H9 (cell line): ENCODE measurements at regions not wholly inside any gene's neighbourhood (a gene's known extent, or its start where the extent isn't known, plus 50 kb on each side); places are given as distances from the start of the nearest gene placed in this dataset.
"Not testable (repeated sequence)": the region's sequence is repeated elsewhere in the genome, so short reads cannot be mapped to it uniquely, and the experiment has no call there.

Experiments used
- DNase-seq: peaks from one replicate; pipeline ENCODE4 v3.0.0-alpha.2; 2017
- H2AFZ ChIP-seq: one replicate; pipeline ENCODE4 v1.6.1; 2013; ENCODE audit warnings: mild to moderate bottlenecking, low read length, control low read depth, moderate library complexity
- H2AK5ac ChIP-seq: 2 replicates; pipeline ENCODE4 v1.6.1; 2013; ENCODE audit warnings: low read length, control low read depth, mixed read lengths; ENCODE audit not compliant: insufficient read length
- H2BK120ac ChIP-seq: one replicate; pipeline ENCODE4 v1.6.1; 2013; ENCODE audit warnings: low read depth, mild to moderate bottlenecking, low read length, control low read depth, inconsistent platforms; ENCODE audit not compliant: poor library complexity, severe bottlenecking
- H2BK12ac ChIP-seq: 2 replicates; pipeline ENCODE4 v1.6.1; 2013; ENCODE audit warnings: low read length, control low read depth, mixed read lengths, low read depth; ENCODE audit not compliant: insufficient read length
- H2BK15ac ChIP-seq: 2 replicates; pipeline ENCODE4 v1.6.1; 2013; ENCODE audit warnings: low read depth, low read length, control low read depth
- H2BK20ac ChIP-seq: one replicate; pipeline ENCODE4 v1.6.1; 2013; ENCODE audit warnings: low read depth, mild to moderate bottlenecking, low read length, control low read depth, inconsistent platforms; ENCODE audit not compliant: poor library complexity, severe bottlenecking
- H2BK5ac ChIP-seq: 2 replicates; pipeline ENCODE4 v1.6.1; 2013; ENCODE audit warnings: low read length, control low read depth, mixed read lengths; ENCODE audit not compliant: insufficient read length
- H3K14ac ChIP-seq: 2 replicates; pipeline ENCODE4 v1.6.1; 2013; ENCODE audit warnings: low read length, control low read depth; ENCODE audit not compliant: insufficient read depth
- H3K18ac ChIP-seq: 2 replicates; pipeline ENCODE4 v1.6.1; 2013; ENCODE audit warnings: low read depth, mild to moderate bottlenecking, mixed read lengths, low read length, control low read depth; ENCODE audit not compliant: insufficient read length
- H3K23ac ChIP-seq: 2 replicates; pipeline ENCODE4 v1.6.1; 2013; ENCODE audit warnings: low read length, control low read depth, mixed read lengths, low read depth; ENCODE audit not compliant: insufficient read length
- H3K23me2 ChIP-seq: 2 replicates; pipeline ENCODE4 v1.6.1; 2013; ENCODE audit warnings: low read depth, mild to moderate bottlenecking, mixed read lengths, low read length, control low read depth; ENCODE audit not compliant: insufficient read length, poor library complexity, severe bottlenecking
- H3K27ac ChIP-seq: 2 replicates; pipeline ENCODE4 v1.5.1; 2013; ENCODE audit warnings: low read length, control low read depth, mixed read lengths, low read depth; ENCODE audit not compliant: insufficient read length
- H3K27me3 ChIP-seq: 2 replicates; pipeline ENCODE4 v1.6.1; 2013; ENCODE audit warnings: low read length, control low read depth, inconsistent platforms; ENCODE audit not compliant: insufficient read depth
- H3K4ac ChIP-seq: 2 replicates; pipeline ENCODE4 v1.6.1; 2013; ENCODE audit warnings: low read depth, mild to moderate bottlenecking, control low read depth, inconsistent platforms, low read length, moderate library complexity
- H3K4me1 ChIP-seq: 2 replicates; pipeline ENCODE4 v1.6.1; 2013; ENCODE audit warnings: low read length, control low read depth, inconsistent platforms; ENCODE audit not compliant: insufficient read depth
- H3K4me2 ChIP-seq: 2 replicates; pipeline ENCODE4 v1.6.1; 2013; ENCODE audit warnings: low read length, control low read depth, mixed read lengths; ENCODE audit not compliant: insufficient read length, insufficient read depth
- H3K56ac ChIP-seq: 2 replicates; pipeline ENCODE4 v1.6.1; 2013; ENCODE audit warnings: low read depth, mild to moderate bottlenecking, mixed read lengths, low read length, control low read depth; ENCODE audit not compliant: insufficient read length
- H3K79me1 ChIP-seq: 2 replicates; pipeline ENCODE4 v1.6.1; 2013; ENCODE audit warnings: low read depth, mild to moderate bottlenecking, moderate library complexity, low read length, control low read depth, inconsistent platforms; ENCODE audit not compliant: insufficient read depth, poor library complexity, severe bottlenecking
- H3K79me2 ChIP-seq: 2 replicates; pipeline ENCODE4 v1.6.1; 2013; ENCODE audit warnings: low read length, control low read depth, inconsistent platforms; ENCODE audit not compliant: insufficient read depth
- H3K9ac ChIP-seq: 2 replicates; pipeline ENCODE4 v1.6.1; 2013; ENCODE audit warnings: low read length, control low read depth, mixed read lengths; ENCODE audit not compliant: insufficient read length; ENCODE audit errors: extremely low read depth
- H3K9me3 ChIP-seq: one replicate; pipeline ENCODE4 v1.6.1; 2013; ENCODE audit warnings: low read depth, low read length, inconsistent platforms; ENCODE audit not compliant: control insufficient read depth
- H3T11ph ChIP-seq: one replicate; pipeline ENCODE4 v1.6.1; 2013; ENCODE audit warnings: mild to moderate bottlenecking, low read length, control low read depth, inconsistent platforms
- H4K20me1 ChIP-seq: one replicate; pipeline ENCODE4 v1.6.1; 2013; ENCODE audit not compliant: control insufficient read depth, insufficient read length, insufficient read depth
- H4K5ac ChIP-seq: 2 replicates; pipeline ENCODE4 v1.6.1; 2013; ENCODE audit warnings: low read depth, mild to moderate bottlenecking, mixed read lengths, low read length, control low read depth; ENCODE audit not compliant: insufficient read length
- H4K8ac ChIP-seq: replicated peaks from 2 replicates; pipeline ENCODE4 v1.6.1; 2013; ENCODE audit warnings: low read length, control low read depth, mixed read lengths, low read depth; ENCODE audit not compliant: insufficient read length
- H4K91ac ChIP-seq: 2 replicates; pipeline ENCODE4 v1.6.1; 2013; ENCODE audit warnings: low read depth, mild to moderate bottlenecking, moderate library complexity, mixed read lengths, low read length, control low read depth; ENCODE audit not compliant: insufficient read length
- H3K27ac Mint-ChIP-seq, 3 experiments: 2 replicates in 2 of 3; 3 replicates in 1 of 3; pipeline ENCODE4 v1.8.0; 2020 to 2021; ENCODE audit warnings: mixed read lengths in 3 of 3, mild to moderate bottlenecking in 1 of 3, moderate library complexity in 1 of 3
- H3K27me3 Mint-ChIP-seq: 2 replicates; pipeline ENCODE4 v1.8.0; 2021; ENCODE audit warnings: low read depth, mild to moderate bottlenecking, moderate library complexity, mixed read lengths
- H3K36me3 Mint-ChIP-seq, 3 experiments: 2 replicates in 2 of 3; 3 replicates in 1 of 3; pipeline ENCODE4 v1.8.0; 2020 to 2021; ENCODE audit warnings: low read depth in 3 of 3, mixed read lengths in 3 of 3; ENCODE audit not compliant: insufficient read depth in 1 of 3
- H3K4me1 Mint-ChIP-seq, 2 experiments: 2 replicates each; pipeline ENCODE4 v1.8.0; 2020; ENCODE audit warnings: mixed read lengths in 2 of 2
- H3K4me3 Mint-ChIP-seq, 2 experiments: 2 replicates in 1 of 2; 3 replicates in 1 of 2; pipeline ENCODE4 v1.8.0; 2020 to 2021; ENCODE audit warnings: mild to moderate bottlenecking in 2 of 2, mixed read lengths in 2 of 2, moderate library complexity in 1 of 2
- H3K9me3 Mint-ChIP-seq, 2 experiments: 2 replicates in 1 of 2; 3 replicates in 1 of 2; pipeline ENCODE4 v1.8.0; 2020; ENCODE audit warnings: mild to moderate bottlenecking in 2 of 2, mixed read lengths in 2 of 2, moderate library complexity in 1 of 2
- CTCF ChIP-seq: fragments of 200-600 bp; sonication (generic); conservative IDR thresholded peaks from 3 replicates; pipeline ENCODE4 v1.8.0; 2021; ENCODE audit warnings: antibody characterized with exemption, mild to moderate bottlenecking
- WGBS: extraction: QIAGEN DNeasy Blood & Tissue Kit; methylation state at CpG from one replicate; pipeline ENCODE4 v1.1.7; 2013; ENCODE audit warnings: missing lambda C conversion rate, low lambda C conversion rate, mixed read lengths; ENCODE audit not compliant: insufficient read length; ENCODE audit errors: extremely low coverage; 5-methylcytosine and 5-hydroxymethylcytosine counted together

DNA sequence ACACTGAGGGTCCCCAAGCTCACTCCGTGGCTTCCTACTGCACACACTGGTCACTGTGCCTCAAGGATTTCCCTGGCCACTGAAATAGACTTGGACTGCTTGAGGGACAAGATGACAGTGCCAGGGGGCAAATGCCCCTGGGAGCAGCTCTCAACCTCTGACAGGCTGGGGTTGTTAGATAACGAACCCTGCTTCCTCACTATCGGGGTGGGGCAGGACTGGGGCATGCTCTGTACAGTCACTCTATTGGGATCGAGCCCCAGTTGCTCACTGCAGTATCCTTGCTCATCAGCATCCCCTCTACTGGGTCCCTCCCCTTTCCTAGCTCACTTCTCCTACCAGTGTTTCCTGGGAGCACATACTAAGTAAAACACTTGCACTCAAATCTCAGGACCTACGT is 610.8 kb downstream of the NTRK3 start:
- H3K79me2 ChIP-seq = no peaks in the 10 kb centered on the region
- H3K4ac ChIP-seq = no peak overlapping the region
- no peak overlapping the region for H3K27ac ChIP-seq
- no peak overlapping the region for H3T11ph ChIP-seq
- H4K8ac ChIP-seq = no peak overlapping the region
- no peak overlapping the region for H4K91ac ChIP-seq
- no peak overlapping the region for H2AK5ac ChIP-seq
- no peak overlapping the region for H3K56ac ChIP-seq
- no peak overlapping the region for H2BK5ac ChIP-seq
- H3K23ac ChIP-seq = no peak overlapping the region
- DNase-seq = no peak
- H3K9ac ChIP-seq = no peak overlapping the region
- no peak overlapping the region for H2BK20ac ChIP-seq
- H4K5ac ChIP-seq = no peak overlapping the region
- no peak overlapping the region for H2BK15ac ChIP-seq
- no peak overlapping the region for H2AFZ ChIP-seq
- no peaks in the 10 kb centered on the region for H3K27me3 Mint-ChIP-seq
- no peaks in the 10 kb centered on the region; the same call in 1 of the 2 replicates for H3K4me1 ChIP-seq
- H3K18ac ChIP-seq = no peak overlapping the region
- H3K23me2 ChIP-seq = no peaks in the 10 kb centered on the region
- H3K36me3 Mint-ChIP-seq = no peaks in the 10 kb centered on the region
- peaks cover 4 to 9% of the 10 kb centered on the region in 2 experiments; a peak in 2 of 4 replicates for H3K4me1 Mint-ChIP-seq
- H3K14ac ChIP-seq = no peak overlapping the region
- H3K4me3 Mint-ChIP-seq = no peak overlapping the region
- H2BK120ac ChIP-seq = no peak overlapping the region
- no peaks in the 10 kb centered on the region for H4K20me1 ChIP-seq
- no peak overlapping the region for H2BK12ac ChIP-seq
- H3K4me2 ChIP-seq = no peak overlapping the region
- H3K27ac Mint-ChIP-seq = no peak overlapping the region
- H3K9me3 Mint-ChIP-seq = no peaks in the 10 kb centered on the region
- TF ChIP-seq CTCF = no peak
- H3K27me3 ChIP-seq = no peaks in the 10 kb centered on the region
- no peaks in the 10 kb centered on the region for H3K79me1 ChIP-seq
- H3K9me3 ChIP-seq = no peaks in the 10 kb centered on the region
- WGBS = no CpG with 5 or more reads among the region's 5 CpGs

DNA sequence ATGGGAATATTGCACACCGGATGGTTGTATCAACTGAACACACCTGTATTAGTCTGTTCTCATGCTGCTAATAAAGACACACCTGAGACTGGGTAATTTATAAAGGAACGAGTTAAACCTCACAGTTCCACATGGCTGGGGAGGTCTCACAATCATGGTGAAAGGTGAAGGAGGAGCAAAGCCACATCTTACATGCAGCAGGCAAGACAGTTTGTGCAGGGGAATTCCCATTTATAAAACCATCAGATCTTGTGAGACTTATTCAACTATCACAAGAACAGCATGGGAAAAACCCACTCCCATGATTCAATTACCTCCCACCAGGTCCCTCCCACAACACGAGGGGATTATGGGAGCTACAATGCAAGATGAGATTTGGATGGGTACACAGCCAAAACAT is 613.5 kb downstream of the NTRK3 start:
- not testable (repeated sequence) for H3K18ac ChIP-seq, H3K14ac ChIP-seq, H3K79me2 ChIP-seq, H3K9ac ChIP-seq, H2BK15ac ChIP-seq, H3K36me3 Mint-ChIP-seq, H2BK20ac ChIP-seq, H3K23me2 ChIP-seq, H2AK5ac ChIP-seq, H3T11ph ChIP-seq, H2AFZ ChIP-seq, H3K56ac ChIP-seq, H3K9me3 Mint-ChIP-seq, H3K4me3 Mint-ChIP-seq, DNase-seq, H4K5ac ChIP-seq, H3K79me1 ChIP-seq, H2BK120ac ChIP-seq, H2BK12ac ChIP-seq, H3K9me3 ChIP-seq, H3K23ac ChIP-seq, H3K4me2 ChIP-seq, H4K91ac ChIP-seq, H3K27me3 ChIP-seq, H3K27ac ChIP-seq, H3K27me3 Mint-ChIP-seq, H2BK5ac ChIP-seq, H3K27ac Mint-ChIP-seq, H4K8ac ChIP-seq, H3K4ac ChIP-seq, H4K20me1 ChIP-seq, H3K4me1 ChIP-seq
- WGBS = no CpG with 5 or more reads among the region's 3 CpGs
- peaks cover 10 to 14% of the 10 kb centered on the region in 2 experiments for H3K4me1 Mint-ChIP-seq
